ENCODE measurements at regions not wholly inside any gene's neighbourhood (a gene's known extent, or its start where the extent isn't known, plus 50 kb on each side); places are given as distances from the start of the nearest gene placed in this dataset.
A peak's percentile ranks its signal among the peaks of the same experiment; 100 is the strongest.
"Not testable (repeated sequence)": the region's sequence is repeated elsewhere in the genome, so short reads cannot be mapped to it uniquely, and the experiment has no call there.

DNA sequence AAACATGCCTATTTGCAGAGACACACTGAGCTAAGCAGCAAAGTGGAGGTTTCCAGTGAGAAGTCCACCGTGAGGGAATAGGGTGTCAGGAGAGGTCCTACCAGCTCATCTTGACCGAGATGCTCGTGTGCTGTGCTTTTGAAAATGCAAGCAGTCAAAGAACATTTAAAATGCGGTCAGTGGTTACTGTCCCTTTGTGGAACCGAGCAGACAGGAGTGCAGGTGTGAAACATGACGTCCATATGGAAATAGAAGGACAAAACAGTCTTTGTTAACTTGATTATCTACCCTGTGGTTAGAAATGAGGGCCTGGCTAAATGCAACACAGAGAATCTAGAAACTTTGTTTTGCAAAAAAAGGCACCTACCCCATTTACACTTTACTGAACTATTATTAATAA is 473.3 kb downstream of the SPATA31A6 start:
- not testable (repeated sequence) for DNase-seq

GRCh38 chr9:42657496-42657895 is 474.0 kb downstream of the SPATA31A6 start:
- not testable (repeated sequence) for DNase-seq

- DNase-seq: not testable (repeated sequence)
These were observed 513.7 kb downstream of the SPATA31A6 start for GRCh38 chr9:42697146-42697545.

GRCh38 chr9:42702890-42703289 is 519.4 kb downstream of the SPATA31A6 start:
- not testable (repeated sequence) for DNase-seq

- not testable (repeated sequence) for DNase-seq
These were observed 541.7 kb downstream of the SPATA31A6 start for GRCh38 chr9:42724841-42725835.

DNA sequence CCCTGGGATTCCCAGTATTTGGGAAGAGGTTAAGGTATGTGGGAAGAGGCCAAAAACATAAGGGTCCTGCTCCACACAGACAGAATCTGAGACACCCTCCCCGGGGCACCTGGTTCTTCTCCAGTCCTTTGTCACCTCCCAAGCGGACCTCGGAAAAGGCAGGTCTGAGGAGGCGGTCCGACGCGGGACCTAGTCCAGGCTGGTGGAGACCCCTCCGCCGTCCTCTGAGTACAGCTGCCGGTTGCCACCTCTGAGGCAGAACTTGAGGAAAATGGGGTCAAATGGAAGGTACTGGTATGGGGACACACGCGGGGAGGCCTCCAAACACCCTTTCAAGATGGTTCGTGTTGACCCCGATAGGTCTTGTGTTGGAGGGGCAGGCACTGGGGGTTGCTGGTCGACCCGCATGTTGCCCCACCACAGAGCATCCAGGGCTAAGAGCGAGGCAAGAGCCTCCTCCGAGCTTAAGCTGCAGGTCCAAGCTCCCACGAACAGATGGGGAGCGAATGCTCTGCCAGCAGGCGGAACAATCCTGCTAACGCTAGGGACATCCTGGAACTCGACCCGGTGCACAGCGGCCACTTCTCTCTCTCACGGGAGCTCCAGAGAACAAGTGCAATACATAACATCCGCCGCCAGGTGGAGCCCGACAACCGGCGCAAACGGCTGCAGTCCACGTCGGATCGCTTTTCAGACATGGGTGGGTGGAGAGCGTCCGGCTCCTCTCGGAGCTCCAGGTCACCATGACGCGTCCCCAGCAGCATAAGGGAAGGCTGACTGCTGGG is 559.8 kb downstream of the SPATA31A6 start:
- DNase-seq: peak; percentile 53 to 67

- not testable (repeated sequence) for DNase-seq
These were observed 573.8 kb downstream of the SPATA31A6 start for GRCh38 chr9:42757251-42757650.

DNA sequence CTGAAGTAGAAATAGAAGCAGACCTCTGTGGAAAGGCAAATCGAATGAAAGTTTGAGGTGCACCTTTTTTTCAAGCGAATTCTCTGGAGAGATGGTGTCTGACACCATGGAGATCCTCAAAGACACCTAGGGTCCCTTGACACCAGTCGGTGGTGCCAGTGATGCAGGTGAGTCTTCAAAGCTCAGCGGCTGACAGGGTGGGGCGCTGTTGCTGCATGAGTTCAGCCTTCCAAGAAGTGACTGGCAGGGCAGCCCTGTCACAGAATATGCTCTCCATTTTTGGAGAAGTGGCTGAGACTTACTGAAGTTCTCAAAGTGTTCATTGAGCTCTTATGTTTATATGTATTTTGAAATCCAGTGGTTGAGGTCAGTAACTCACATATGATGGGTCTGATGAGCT is 575.9 kb downstream of the SPATA31A6 start:
- not testable (repeated sequence) for DNase-seq

DNA sequence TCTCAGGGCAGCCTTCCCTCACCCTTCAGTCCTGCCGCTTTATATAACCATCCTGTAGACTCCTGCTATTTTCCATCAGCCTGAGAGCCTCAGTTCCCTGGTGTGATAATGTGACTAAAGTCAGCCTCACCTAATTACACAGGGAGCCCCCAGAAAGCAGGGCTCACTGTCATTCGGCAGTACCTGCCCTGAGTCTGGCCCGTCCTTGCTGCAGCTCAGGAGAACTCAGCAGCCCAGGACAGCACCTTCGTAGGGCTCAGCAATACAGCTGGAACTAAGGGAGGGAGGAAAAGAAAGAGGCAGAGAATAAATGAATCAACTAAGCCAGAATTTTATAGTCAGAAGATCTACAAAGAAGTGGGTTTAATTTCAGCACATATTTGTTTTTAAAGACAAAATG is 598.7 kb downstream of the SPATA31A6 start:
- not testable (repeated sequence) for DNase-seq

DNA sequence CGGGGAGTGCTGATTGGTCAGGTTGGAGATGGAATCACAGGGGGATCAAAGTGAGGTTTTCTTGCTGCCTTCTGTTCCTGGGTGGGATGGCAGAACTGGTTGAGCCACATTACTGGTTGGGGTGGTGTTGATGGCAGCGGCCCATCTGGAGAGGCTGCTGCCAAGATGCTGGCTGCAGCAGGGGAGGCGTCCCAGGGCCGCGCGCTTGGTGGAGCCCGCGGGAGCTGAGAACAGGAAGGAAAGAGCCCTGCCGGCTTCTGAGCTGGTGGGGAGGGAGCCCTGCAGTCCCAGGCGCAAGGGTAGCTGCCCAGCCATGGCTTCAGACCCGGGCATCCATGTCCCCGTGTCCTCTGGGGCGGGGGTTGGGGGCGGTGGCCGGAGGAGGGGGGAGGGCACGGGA is 609.3 kb downstream of the SPATA31A6 start:
- DNase-seq: not testable (repeated sequence)

- not testable (repeated sequence) for DNase-seq
These were observed 615.1 kb downstream of the SPATA31A6 start for GRCh38 chr9:42798571-42798970.

GRCh38 chr9:42802716-42803115 is 619.3 kb downstream of the SPATA31A6 start:
- not testable (repeated sequence) for DNase-seq

- not testable (repeated sequence) for DNase-seq
These were observed 623.2 kb downstream of the SPATA31A6 start for GRCh38 chr9:42806674-42807073.

GRCh38 chr9:42821468-42821867 is 638.0 kb downstream of the SPATA31A6 start:
- not testable (repeated sequence) for DNase-seq

- not testable (repeated sequence) for DNase-seq
These were observed 664.7 kb downstream of the SPATA31A6 start for GRCh38 chr9:42848156-42848555.

GRCh38 chr9:42850896-42851693 is 667.6 kb downstream of the SPATA31A6 start:
- DNase-seq: not testable (repeated sequence)

GRCh38 chr9:42851701-42852100 is 668.2 kb downstream of the SPATA31A6 start:
- DNase-seq: not testable (repeated sequence)

DNA sequence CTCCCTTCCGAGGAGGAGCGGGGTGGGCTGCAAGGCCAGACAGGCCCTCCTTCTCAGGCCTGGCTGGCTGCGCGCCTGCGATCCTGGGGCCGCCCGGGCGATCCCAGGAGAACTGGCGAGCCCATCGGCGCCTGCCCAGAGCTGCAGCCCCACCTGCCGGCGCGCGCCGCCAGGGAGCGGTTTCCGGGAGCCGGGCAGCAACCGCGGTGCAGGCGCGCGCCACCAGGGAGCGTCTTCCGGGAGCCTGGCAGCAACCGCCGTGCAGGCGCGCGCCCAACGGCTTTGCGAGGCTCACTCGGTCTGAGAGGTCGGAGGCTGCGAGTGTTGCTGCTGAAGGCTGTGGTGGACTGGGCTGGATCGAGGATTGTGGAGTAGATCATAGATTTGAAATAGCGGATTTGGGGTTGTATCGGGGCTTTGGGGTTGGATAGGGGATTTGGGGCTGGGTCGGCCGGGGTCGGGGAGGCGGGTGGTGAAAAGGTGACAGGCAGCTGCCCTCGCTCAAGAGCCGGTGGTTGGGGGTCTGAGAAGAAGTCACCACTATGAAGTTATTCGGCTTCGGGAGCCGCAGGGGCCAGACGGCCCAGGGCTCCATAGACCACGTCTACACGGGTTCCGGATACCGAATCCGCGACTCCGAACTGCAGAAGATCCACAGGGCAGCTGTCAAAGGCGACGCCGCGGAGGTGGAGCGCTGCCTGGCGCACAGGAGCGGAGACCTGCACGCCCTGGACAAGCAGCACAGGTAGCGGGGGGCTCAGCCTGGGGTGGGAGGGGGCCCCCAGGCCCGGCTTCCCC is 668.9 kb downstream of the SPATA31A6 start:
- peak in 1 of 2 donors; percentile 1 for DNase-seq

DNA sequence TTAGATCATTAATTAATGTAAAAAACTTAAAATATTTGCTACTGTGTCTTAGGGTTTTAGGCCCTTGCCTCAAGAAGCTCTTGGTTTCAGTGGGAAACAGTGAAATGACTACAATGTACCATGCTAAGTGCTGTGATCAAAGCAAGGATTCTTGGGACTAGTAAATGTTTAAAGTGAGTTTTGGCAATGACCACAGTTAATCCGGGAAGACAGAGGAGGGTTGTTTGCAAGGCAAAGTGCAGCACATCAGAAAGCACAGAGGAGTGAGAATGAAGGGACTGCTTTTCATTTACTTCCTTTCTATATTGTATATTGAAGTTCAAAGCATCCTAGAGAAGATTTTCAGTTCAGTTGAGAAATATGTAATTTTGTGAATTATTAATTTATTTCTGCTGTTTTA is 676.7 kb downstream of the SPATA31A6 start:
- not testable (repeated sequence) for DNase-seq

DNA sequence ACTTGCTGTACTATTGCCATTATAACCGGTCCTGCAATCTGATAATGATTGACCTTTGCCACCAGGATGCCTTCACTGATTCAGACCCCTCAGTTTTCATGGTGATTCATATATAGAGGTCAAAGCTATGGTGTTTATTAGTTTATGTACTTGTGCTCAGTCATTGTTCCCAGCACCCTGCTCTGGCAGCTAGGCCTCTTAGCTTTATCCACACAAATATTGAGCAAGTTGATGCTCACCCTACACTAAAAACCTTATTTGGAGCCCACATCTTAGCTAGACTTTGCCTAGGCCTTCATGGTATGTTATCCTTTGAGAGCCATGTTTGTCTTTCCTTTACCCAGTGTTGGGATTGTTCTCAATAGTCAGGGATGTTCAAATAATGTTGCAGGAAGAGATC is 679.0 kb downstream of the SPATA31A6 start:
- not testable (repeated sequence) for DNase-seq
